GM21619 (cell line): ENCODE measurements at regions not wholly inside any gene's neighbourhood (a gene's known extent, or its start where the extent isn't known, plus 50 kb on each side); places are given as distances from the start of the nearest gene placed in this dataset.
A peak's percentile ranks its signal among the peaks of the same experiment; 100 is the strongest.
"Not testable (repeated sequence)": the region's sequence is repeated elsewhere in the genome, so short reads cannot be mapped to it uniquely, and the experiment has no call there.

Source experiments
- ATAC-seq: cut with Tn5 transposase; IDR thresholded peaks from one replicate; pipeline ENCODE4 v1.9.1; 2021; ENCODE audit not compliant: unreplicated experiment

- no peak for ATAC-seq
Measured at GRCh38 chr2:184178229-184178628, 420.1 kb upstream of the ZNF804A start.

DNA sequence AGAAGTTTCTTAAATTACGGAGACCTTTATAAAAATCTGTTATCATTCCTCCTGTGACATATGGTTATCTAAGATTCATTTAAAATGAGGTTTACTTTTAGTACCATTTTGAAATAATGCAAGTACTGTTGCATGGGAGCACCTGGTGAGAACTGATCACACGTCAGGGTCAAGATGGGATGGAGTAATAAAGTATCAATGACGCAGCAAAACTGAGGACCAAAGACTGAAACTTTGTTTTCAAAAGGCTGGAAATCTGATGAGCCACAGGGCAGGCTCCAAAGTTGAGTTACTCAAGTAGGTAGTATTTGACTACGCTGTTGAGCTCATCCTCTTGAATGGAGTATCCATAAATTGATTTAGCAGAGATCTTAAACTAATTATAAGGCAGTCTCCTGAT lies 411.9 kb upstream of the ZNF804A start:
- ATAC-seq = no peak

GRCh38 chr2:184187421-184187971 lies 410.8 kb upstream of the ZNF804A start:
- ATAC-seq = no peak

- no peak for ATAC-seq
Measured at GRCh38 chr2:184190725-184191124, 407.6 kb upstream of the ZNF804A start.

DNA sequence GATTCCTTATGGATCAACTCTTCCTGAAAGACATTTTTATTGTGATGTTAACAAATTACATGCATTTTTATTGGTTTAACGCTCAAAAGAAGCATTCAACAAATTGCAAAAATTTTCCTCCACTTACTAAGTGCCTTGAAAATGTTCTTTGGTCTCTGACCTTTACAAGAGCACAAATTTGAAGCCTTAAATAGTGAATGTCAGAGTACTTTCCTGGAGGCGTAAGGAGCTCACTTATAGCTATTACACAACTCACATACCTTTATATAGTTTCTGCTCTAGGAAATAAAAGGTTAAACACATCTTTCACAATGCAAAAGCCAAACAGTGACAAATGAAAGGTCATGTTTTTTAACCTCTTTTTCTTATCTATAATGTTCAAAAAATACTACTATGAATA lies 405.7 kb upstream of the ZNF804A start:
- no peak for ATAC-seq

GRCh38 chr2:184197413-184197812 lies 400.9 kb upstream of the ZNF804A start:
- no peak for ATAC-seq

DNA sequence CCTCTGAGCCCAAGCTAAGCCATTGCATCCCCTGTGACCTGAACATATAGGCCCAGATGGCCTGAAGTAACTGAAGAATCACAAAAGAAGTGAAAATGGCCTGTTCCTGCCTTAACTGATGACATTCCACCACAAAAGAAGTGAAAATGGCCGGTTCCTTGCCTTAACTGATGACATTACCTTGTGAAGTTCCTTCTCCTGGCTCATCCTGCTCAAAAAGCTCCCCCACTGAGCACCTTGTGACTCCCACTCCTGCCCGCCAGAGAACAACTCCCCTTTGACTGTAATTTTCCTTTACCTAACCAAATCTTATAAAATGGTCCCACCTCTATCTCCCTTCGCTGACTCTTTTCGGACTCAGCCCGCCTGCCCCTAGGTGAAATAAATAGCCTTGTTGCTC lies 399.5 kb upstream of the ZNF804A start:
- not testable (repeated sequence) for ATAC-seq

DNA sequence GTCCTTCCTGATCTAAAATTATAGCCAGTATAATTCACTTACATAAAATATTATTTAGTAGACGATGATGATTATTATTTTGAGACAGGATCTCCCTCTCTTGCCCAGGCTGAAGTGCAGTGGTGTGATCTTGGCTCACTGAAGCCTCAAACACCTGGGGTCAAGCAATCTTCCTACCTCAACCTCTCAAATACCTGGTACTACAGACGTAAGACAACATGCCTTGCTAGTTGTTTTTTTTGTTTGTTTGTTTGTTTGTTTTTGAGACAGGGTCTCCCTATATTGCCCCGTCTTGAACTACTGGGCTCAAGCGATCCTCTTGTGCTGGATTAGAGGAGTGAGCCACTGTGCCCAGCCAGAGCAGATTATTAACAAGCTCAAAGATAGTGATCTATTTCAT lies 399.1 kb upstream of the ZNF804A start:
- no peak for ATAC-seq

DNA sequence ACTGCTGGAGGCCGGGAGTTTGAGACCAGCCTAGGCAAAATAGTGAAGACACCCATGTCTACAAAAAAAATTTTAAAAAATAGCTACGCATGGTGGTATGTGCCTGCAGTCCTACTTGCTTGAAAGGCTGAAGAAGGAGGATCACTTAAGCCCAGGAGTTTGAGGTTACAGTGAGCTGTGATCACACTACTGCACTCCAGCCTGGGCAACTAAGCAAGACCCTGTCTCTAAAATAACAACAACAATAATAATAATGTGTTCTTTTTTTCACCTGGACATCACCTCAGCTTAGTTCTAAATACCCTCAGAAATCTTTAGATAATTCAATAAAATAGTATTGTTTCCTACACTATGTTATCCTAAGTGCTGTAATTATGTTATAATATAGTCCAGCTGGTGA lies 397.1 kb upstream of the ZNF804A start:
- ATAC-seq = no peak

DNA sequence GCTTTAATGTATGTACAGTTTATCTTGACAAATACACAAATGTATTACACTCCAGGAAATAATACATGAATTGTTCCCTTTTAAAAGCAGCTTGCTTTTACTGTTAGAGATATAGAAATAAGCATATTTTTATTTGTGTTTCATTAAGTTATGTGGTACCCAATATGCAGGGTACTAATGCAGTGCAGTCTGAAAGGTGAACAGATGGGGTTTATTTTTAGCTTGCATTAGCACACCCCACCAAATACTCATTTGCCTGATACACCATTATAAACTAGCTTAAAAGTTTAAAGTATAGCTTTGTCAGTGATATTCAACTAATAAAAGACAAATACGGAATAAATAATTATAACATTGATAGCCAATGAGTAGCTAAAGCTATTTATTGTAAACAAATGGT lies 394.7 kb upstream of the ZNF804A start:
- ATAC-seq = no peak

DNA sequence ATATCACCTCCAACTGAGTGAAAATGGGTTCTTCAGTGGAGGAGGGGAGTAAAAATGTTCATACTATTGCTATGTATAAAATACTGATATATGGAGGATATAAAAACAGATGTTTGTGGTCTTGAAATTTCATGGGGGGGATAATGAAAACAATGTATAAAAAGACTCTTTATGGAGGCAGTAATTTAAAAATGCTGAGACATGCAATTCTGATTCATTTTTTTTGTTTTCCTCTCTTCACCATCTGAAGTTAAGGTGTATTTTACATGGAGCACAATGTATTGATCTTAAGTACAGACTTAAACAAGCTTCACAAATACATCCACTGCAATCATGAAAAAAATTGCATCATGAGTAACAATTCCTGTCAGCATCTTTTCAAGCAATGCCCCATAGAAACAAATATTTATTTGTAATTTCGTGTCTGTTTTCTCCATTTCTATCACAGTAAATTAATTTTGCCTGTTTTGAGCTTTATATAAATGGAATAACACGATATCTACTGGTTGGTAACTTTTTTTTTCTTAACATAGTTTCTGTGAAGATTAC lies 393.2 kb upstream of the ZNF804A start:
- no peak for ATAC-seq

- no peak for ATAC-seq
Measured at GRCh38 chr2:184206045-184206444, 392.3 kb upstream of the ZNF804A start.

DNA sequence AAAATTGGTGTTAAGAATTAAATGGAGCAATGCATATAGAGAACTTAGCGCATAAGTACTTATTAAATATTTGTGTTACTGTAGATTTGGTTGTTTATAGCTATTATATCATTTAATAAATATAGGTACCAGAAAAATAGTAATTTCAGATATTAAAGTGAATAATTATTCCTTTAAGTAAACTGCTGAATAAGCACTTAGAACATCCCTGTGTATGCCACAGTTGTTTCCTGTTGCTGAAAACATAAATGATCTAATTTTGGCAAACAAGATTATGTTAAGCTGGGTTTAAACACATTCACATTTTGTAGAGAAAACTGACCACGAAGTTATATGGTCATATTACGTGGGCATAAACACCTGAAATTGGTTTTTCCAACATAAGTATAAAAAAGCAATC lies 388.0 kb upstream of the ZNF804A start:
- no peak for ATAC-seq

DNA sequence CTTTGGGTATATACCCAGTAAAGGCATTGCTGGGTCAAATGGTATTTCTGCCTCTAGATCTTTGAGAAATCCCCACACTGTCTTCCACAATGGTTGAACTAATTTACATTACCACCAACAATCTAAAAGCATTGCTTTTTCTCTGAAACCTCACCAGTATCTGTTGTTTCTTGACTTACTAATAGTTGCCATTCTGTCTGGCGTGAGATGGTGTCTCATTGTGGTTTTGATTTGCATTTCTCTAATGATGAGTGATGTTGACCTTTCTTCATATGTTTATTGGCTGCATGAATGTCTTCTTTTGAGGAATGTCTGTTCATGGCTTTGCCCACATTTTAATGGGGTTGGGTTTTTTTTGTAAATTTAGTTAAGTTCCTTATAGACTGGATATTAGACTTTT lies 382.6 kb upstream of the ZNF804A start:
- peak; percentile 69 for ATAC-seq

DNA sequence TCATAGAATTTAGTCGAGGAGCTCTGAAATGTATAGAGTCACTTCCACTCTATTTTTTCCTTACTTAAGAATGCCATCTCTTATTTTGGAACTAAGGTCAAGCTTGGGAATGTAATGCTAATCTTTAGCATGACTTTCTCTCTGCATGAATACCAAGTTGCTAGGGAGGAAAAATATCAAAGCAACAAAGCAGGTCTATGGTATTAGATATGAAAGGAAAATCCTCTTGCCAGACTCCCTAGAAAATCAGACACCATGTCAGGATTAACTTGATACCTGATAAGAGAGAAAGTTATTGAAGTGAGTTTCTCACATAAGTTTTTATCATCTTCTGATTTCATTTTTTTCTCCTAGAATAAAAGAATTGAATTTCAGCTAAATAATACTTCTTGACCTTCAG lies 341.7 kb upstream of the ZNF804A start:
- ATAC-seq = no peak

DNA sequence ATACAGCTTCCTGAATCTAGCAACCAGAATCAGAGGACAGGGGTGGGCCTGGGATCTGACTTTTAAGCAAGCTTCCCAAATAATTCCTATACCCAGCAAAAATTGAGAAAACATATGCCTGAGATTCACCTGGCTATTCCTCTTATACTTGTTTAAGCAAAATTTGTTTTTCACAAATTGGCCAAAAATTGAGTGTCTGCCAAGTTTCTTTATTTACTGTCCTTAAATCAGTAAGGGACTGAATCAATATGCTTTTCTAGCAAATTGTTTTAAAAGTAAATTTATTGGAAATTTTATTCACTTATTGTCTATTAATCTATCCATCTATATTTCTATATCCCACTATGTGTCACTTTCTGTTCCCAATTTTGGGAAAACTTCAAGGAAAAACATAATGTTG lies 337.0 kb upstream of the ZNF804A start:
- ATAC-seq = no peak

DNA sequence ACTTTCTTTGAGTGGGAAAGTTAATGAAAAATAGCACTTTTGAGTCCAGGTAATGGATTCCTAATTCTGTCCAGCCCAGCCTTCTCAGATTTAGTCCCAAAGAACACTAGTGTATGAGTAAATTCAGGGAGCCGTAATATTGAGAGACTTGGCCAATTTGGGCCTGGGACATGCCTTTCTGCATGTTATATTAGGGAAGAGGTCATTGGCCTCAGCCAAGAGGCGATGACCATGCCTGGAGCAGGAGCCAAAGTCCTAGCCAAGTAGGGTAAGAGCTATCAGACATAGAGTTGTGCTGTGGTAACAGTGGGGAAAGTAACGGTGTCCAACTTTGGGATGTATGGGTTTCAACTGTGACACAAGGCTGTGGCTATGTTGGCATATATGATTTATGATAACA lies 336.5 kb upstream of the ZNF804A start:
- ATAC-seq = no peak

DNA sequence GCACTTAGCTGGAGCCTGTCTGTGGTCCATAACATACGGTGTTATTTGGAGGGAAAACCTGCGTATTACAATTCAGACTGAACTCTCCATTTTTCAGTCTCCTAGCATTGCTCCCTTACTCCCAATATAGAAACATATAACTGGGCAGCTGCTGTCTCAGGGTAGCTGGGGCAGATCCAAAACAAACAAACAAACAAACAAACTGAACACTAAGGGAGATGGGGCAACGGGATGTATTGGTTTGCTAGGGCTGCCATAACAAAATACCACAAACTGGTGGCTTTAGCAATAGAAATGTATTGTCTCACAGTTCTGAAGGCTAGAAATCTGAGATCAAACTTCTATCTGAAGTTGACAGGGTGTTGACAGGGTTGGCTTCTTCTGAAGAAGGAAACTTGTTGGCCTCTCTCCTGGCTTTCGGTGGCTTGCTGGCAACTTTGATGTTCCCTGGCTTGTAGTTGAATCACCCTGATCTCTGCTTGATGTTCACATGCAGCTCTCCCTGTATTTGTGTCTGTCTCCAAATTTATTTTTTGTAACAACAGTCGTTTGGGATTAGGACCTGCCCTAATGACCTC lies 329.3 kb upstream of the ZNF804A start:
- no peak for ATAC-seq

GRCh38 chr2:184270660-184271059 lies 327.7 kb upstream of the ZNF804A start:
- no peak for ATAC-seq

DNA sequence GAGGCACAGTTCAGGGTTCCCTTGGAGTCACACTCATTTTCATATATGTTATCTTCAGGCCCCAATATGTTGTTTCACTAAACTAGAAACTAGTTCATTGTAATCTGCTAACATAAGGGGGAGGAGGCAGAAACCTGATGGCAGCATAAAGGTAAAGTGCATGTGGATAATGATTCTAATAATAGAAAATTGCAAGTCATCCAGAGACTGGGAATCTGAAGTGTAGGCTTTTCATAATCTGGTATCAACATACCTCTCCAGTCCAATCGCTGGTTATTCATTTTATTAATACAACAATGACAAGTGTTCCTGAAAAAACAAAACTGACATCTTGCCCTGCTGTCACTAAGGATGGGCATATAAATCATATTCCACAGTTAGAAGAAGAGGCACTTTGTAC lies 326.3 kb upstream of the ZNF804A start:
- no peak for ATAC-seq

- no peak for ATAC-seq
Measured at GRCh38 chr2:184294831-184295230, 303.5 kb upstream of the ZNF804A start.

- ATAC-seq = no peak
Measured at GRCh38 chr2:184297085-184297484, 301.2 kb upstream of the ZNF804A start.

GRCh38 chr2:184302506-184302905 lies 295.8 kb upstream of the ZNF804A start:
- no peak for ATAC-seq
